Fibroblast of skin of abdomen (primary cell): ENCODE measurements at regions not wholly inside any gene's neighbourhood (a gene's known extent, or its start where the extent isn't known, plus 50 kb on each side); places are given as distances from the start of the nearest gene placed in this dataset.

Experiments used
- DNase-seq: peaks from one replicate; pipeline ENCODE4 v3.0.0-alpha.2; 2013

- DNase-seq = no peak
Observed at GRCh38 chr1:50292276-50292675, 131.0 kb downstream of the DMRTA2 start.

GRCh38 chr1:50289495-50289894, 133.7 kb downstream of the DMRTA2 start:
- DNase-seq = no peak

- DNase-seq = no peak
Observed at GRCh38 chr1:50285994-50286393, 137.2 kb downstream of the DMRTA2 start.

GRCh38 chr1:50279622-50280330, 143.5 kb downstream of the DMRTA2 start:
- peak; percentile 13 for DNase-seq

GRCh38 chr1:50278961-50279360, 144.3 kb downstream of the DMRTA2 start:
- DNase-seq = no peak

GRCh38 chr1:50278410-50278809, 144.8 kb downstream of the DMRTA2 start:
- DNase-seq = no peak

GRCh38 chr1:50275566-50275965, 147.7 kb downstream of the DMRTA2 start:
- DNase-seq = no peak

- DNase-seq = no peak
Observed at GRCh38 chr1:50272912-50273311, 150.3 kb downstream of the DMRTA2 start.

- DNase-seq = peak; percentile 3
Observed at GRCh38 chr1:50271968-50272578, 151.2 kb downstream of the DMRTA2 start.

- DNase-seq = no peak
Observed at GRCh38 chr1:50271337-50271736, 151.9 kb downstream of the DMRTA2 start.

- no peak for DNase-seq
Observed at GRCh38 chr1:50270926-50271325, 152.3 kb downstream of the DMRTA2 start.

- peak; percentile 7 for DNase-seq
Observed at GRCh38 chr1:50268049-50268448, 155.2 kb downstream of the DMRTA2 start.

GRCh38 chr1:50266509-50266908, 156.7 kb downstream of the DMRTA2 start:
- DNase-seq = peak; percentile 70

GRCh38 chr1:50265790-50266314, 157.1 kb downstream of the ELAVL4 start:
- peak; percentile 79 for DNase-seq

GRCh38 chr1:50264590-50264989, 155.9 kb downstream of the ELAVL4 start:
- DNase-seq = no peak

GRCh38 chr1:50262436-50262835, 153.7 kb downstream of the ELAVL4 start:
- DNase-seq = no peak

- DNase-seq = no peak
Observed at GRCh38 chr1:50261951-50262350, 153.2 kb downstream of the ELAVL4 start.

- no peak for DNase-seq
Observed at GRCh38 chr1:50257940-50258685, 149.4 kb downstream of the ELAVL4 start.

GRCh38 chr1:50257029-50257428, 148.3 kb downstream of the ELAVL4 start:
- DNase-seq = no peak
